Natural killer cell (primary cell): ENCODE measurements at regions not wholly inside any gene's neighbourhood (a gene's known extent, or its start where the extent isn't known, plus 50 kb on each side); places are given as distances from the start of the nearest gene placed in this dataset.
"Not testable (repeated sequence)": the region's sequence is repeated elsewhere in the genome, so short reads cannot be mapped to it uniquely, and the experiment has no call there.

ENCODE experiments used
- ATAC-seq, 3 donors: fragments of 150-1000 bp in 2 of 3; fragments of 200-7000 bp in 1 of 3; cut with Tn5 transposase; 1 replicate in 1 of 3; 2 replicates in 2 of 3; pipeline ENCODE4 v1.10.0; 2021; ENCODE audit warnings: mild to moderate bottlenecking in 2 of 3, moderate library complexity in 2 of 3
- DNase-seq, 2 donors: peaks; one replicate each; pipeline versions ENCODE4 v3.0.0 to v3.0.0-alpha.2; 2013 to 2021; ENCODE audit warnings: mixed read lengths in 1 of 2
- H3K27ac ChIP-seq: one replicate; pipeline ENCODE4 v1.5.1; 2013; ENCODE audit warnings: mild to moderate bottlenecking, low read length
- H3K27me3 ChIP-seq: one replicate; pipeline ENCODE4 v1.6.1; 2013; ENCODE audit warnings: low read length; ENCODE audit not compliant: control insufficient read depth, insufficient read depth
- H3K36me3 ChIP-seq: one replicate; pipeline ENCODE4 v1.6.1; 2013; ENCODE audit warnings: low read length; ENCODE audit not compliant: control insufficient read depth, insufficient read depth
- H3K4me1 ChIP-seq: one replicate; pipeline ENCODE4 v1.6.1; 2013; ENCODE audit warnings: low read length; ENCODE audit not compliant: control insufficient read depth, insufficient read depth
- H3K4me3 ChIP-seq: one replicate; pipeline ENCODE4 v1.5.1; 2013; ENCODE audit warnings: low read length
- H3K9me3 ChIP-seq: one replicate; pipeline ENCODE4 v1.6.1; 2013; ENCODE audit warnings: low read length; ENCODE audit not compliant: control insufficient read depth, insufficient read depth
- H3K27ac Mint-ChIP-seq, 2 donors: one replicate each; pipeline ENCODE4 v1.8.0; 2022; ENCODE audit warnings: mild to moderate bottlenecking in 2 of 2, mixed read lengths in 2 of 2, moderate library complexity in 1 of 2
- H3K27me3 Mint-ChIP-seq, 2 donors: one replicate each; pipeline ENCODE4 v1.8.0; 2022; ENCODE audit warnings: low read depth in 2 of 2, mixed read lengths in 2 of 2
- H3K36me3 Mint-ChIP-seq: one replicate; pipeline ENCODE4 v1.8.0; 2022; ENCODE audit warnings: mixed read lengths
- H3K4me1 Mint-ChIP-seq, 2 donors: one replicate each; pipeline ENCODE4 v1.8.0; 2022; ENCODE audit warnings: mixed read lengths in 2 of 2
- H3K4me3 Mint-ChIP-seq: one replicate; pipeline ENCODE4 v1.8.0; 2022; ENCODE audit warnings: mild to moderate bottlenecking, moderate library complexity, mixed read lengths
- H3K9me3 Mint-ChIP-seq, 2 donors: one replicate each; pipeline ENCODE4 v1.8.0; 2022; ENCODE audit warnings: mixed read lengths in 2 of 2
- CTCF ChIP-seq: fragments of 200-600 bp; IDR thresholded peaks from one replicate; pipeline ENCODE4 v1.8.0; 2022; ENCODE audit warnings: antibody characterized with exemption
- WGBS: methylation state at CpG from one replicate; pipeline ENCODE4 v1.1.7; 2013; ENCODE audit warnings: missing lambda C conversion rate; ENCODE audit not compliant: insufficient coverage; 5-methylcytosine and 5-hydroxymethylcytosine counted together
- intact Hi-C: fragments of 100-400 bp; cut with micrococcal nuclease; formaldehyde crosslinking; loops from one replicate; pipeline ENCODE4 v1.14.2; 2022

DNA sequence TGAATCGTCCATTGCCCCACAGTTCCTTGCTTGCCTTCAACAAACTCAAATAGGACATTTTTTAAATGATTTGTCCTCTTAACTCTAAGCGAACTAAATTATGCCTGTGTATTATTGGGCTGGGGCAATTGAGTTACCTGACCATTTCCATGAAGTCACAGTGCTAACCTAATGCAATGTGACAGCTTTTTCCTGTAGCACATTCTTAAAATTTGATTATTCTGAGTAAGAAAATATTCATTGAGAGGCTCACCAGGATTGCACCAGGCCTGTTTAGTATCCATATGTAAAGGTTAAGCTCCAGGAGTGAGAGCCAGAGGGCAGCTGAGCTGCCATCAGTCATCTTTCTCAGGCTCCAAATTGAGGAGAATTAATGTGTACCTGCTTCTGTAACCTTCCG lies 90.9 kb downstream of the GPR65 start:
- no peak for TF ChIP-seq CTCF
- Histone ChIP-seq H3K9me3 (no peaks in the 10 kb centered on the region), H3K4me1 (no peaks in the 10 kb centered on the region), H3K4me3 (no peak overlapping the region), H3K27me3 (no peaks in the 10 kb centered on the region), H3K27ac (no peak overlapping the region), H3K36me3 (no peaks in the 10 kb centered on the region)
- Mint-ChIP-seq H3K36me3 (no peaks in the 10 kb centered on the region), H3K27ac (no peak overlapping the region), H3K4me3 (no peak overlapping the region), H3K4me1 (peaks cover 4 to 6% of the 10 kb centered on the region in 2 donors), H3K27me3 (no peaks in the 10 kb centered on the region), H3K9me3 (no peaks in the 10 kb centered on the region)
- DNase-seq (no peak), ATAC-seq (no peak)
- WGBS: 93% methylated on average over 3 of the region's 3 CpGs
- intact Hi-C loops: no loop called here

DNA sequence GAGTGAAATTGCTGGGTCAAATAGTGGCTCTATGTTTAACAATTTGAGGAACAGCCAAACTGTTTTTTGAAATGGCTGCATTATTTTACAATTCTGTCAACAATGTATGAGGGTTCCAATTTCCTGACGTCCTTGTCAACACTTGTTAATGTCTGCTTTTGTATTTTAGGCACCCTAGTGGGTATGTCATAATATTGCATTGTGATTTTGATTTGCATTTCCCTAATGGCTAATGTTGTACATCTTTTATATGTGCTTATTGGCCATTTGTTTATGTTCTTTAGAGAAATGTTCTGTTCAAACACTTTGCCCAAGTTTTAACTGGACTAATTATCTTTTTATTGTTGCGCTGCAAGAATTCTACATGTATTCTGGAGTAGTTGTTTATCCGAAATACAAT lies 93.2 kb downstream of the GPR65 start:
- no peaks in the 10 kb centered on the region for H3K9me3 Mint-ChIP-seq
- Histone ChIP-seq H3K9me3 (no peaks in the 10 kb centered on the region), H3K27me3 (no peaks in the 10 kb centered on the region), H3K4me1 (no peaks in the 10 kb centered on the region), H3K36me3 (no peaks in the 10 kb centered on the region), H3K27ac (no peak overlapping the region), H3K4me3 (no peak overlapping the region)
- H3K27ac Mint-ChIP-seq: no peak overlapping the region
- H3K36me3 Mint-ChIP-seq: no peaks in the 10 kb centered on the region
- H3K27me3 Mint-ChIP-seq: no peaks in the 10 kb centered on the region
- intact Hi-C loops: no loop called here
- DNase-seq (no peak), ATAC-seq (no peak)
- H3K4me1 Mint-ChIP-seq: no peaks in the 10 kb centered on the region
- 79% methylated on average over 1 of the region's 3 CpGs for WGBS
- no peak for TF ChIP-seq CTCF
- no peak overlapping the region for H3K4me3 Mint-ChIP-seq

- TF ChIP-seq CTCF: no peak
- Histone ChIP-seq H3K27me3 (no peaks in the 10 kb centered on the region), H3K36me3 (no peaks in the 10 kb centered on the region), H3K4me3 (no peak overlapping the region), H3K27ac (no peak overlapping the region), H3K4me1 (no peaks in the 10 kb centered on the region), H3K9me3 (peaks cover 7% of the 10 kb centered on the region)
- Mint-ChIP-seq H3K27ac (no peak overlapping the region), H3K9me3 (peaks cover 2% of the 10 kb centered on the region in 2 donors), H3K4me3 (no peak overlapping the region), H3K4me1 (peaks cover 0 to 3% of the 10 kb centered on the region in 2 donors), H3K27me3 (no peaks in the 10 kb centered on the region), H3K36me3 (peaks cover 12% of the 10 kb centered on the region)
- ATAC-seq (no peak), DNase-seq (no peak)
- 100% methylated on average over 1 of the region's 1 CpG for WGBS
- intact Hi-C loops: no loop called here
These were observed 99.8 kb downstream of the GPR65 start for GRCh38 chr14:88104710-88105109.

DNA sequence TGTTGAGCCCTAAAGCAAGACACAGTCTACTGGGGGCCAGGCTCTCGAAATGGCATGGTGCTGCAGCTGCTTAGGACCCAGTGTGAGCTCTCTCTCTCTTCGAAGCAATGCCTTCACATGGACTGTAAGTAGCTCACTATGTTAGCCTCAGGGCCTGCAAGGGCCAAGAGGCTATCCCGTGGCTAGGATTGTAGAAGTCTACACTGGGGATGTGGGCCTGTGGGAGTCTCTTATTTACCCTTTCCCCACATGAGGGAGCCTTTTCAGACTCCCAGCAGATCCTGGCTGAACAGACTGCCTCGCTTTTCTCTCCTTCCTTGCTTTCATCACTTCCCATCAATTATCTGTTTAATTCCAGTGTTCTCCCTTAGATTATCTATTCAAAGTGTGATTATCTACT lies 101.4 kb downstream of the GPR65 start:
- peaks cover 12% of the 10 kb centered on the region for H3K36me3 Mint-ChIP-seq
- TF ChIP-seq CTCF: no peak
- Histone ChIP-seq H3K9me3 (peaks cover 7% of the 10 kb centered on the region), H3K4me1 (no peaks in the 10 kb centered on the region), H3K4me3 (no peak overlapping the region), H3K27ac (no peak overlapping the region), H3K36me3 (no peaks in the 10 kb centered on the region), H3K27me3 (no peaks in the 10 kb centered on the region)
- no peak overlapping the region for H3K4me3 Mint-ChIP-seq
- peaks cover 0 to 3% of the 10 kb centered on the region in 2 donors for H3K4me1 Mint-ChIP-seq
- H3K27me3 Mint-ChIP-seq: no peaks in the 10 kb centered on the region
- intact Hi-C loops: no loop called here
- no peak overlapping the region for H3K27ac Mint-ChIP-seq
- WGBS: 91% methylated on average over 4 of the region's 4 CpGs
- H3K9me3 Mint-ChIP-seq: peaks cover 2% of the 10 kb centered on the region in 2 donors
- no peak for DNase-seq
- ATAC-seq: no peak

- H3K27ac ChIP-seq, DNase-seq, H3K9me3 Mint-ChIP-seq, intact Hi-C loops, H3K27ac Mint-ChIP-seq, H3K4me1 ChIP-seq, H3K4me3 Mint-ChIP-seq, H3K27me3 ChIP-seq, H3K36me3 ChIP-seq, ATAC-seq, H3K4me3 ChIP-seq, H3K9me3 ChIP-seq: not testable (repeated sequence)
- WGBS: 80% methylated on average over 6 of the region's 7 CpGs
- Mint-ChIP-seq H3K4me1 (peaks cover 17 to 21% of the 10 kb centered on the region in 2 donors), H3K27me3 (peaks cover 0 to 14% of the 10 kb centered on the region in 2 donors), H3K36me3 (peaks cover 16% of the 10 kb centered on the region)
These were observed 122.7 kb downstream of the GPR65 start for GRCh38 chr14:88127669-88128068.
